Upper lobe of left lung (tissue), 6 donors: ENCODE measurements at regions not wholly inside any gene's neighbourhood (a gene's known extent, or its start where the extent isn't known, plus 50 kb on each side); places are given as distances from the start of the nearest gene placed in this dataset.

Source experiments
- ATAC-seq, 2 donors: fragments of 200-7000 bp; cut with Tn5 transposase; one replicate each; pipeline ENCODE4 v1.9.1; 2022; ENCODE audit warnings: mild to moderate bottlenecking in 2 of 2, moderate library complexity in 2 of 2; ENCODE audit not compliant: low FRiP score in 2 of 2
- DNase-seq, 2 donors: peaks; one replicate each; pipeline ENCODE4 v3.0.0-alpha.2; 2019 to 2020
- H3K27ac ChIP-seq, 4 donors: fragments of 200-600 bp; sonication (generic); one replicate each; pipeline ENCODE4 v1.5.1; 2016 to 2019
- H3K27me3 ChIP-seq, 4 donors: fragments of 200-600 bp; sonication (generic); one replicate each; pipeline ENCODE4 v1.5.1; 2017 to 2019
- H3K36me3 ChIP-seq, 4 donors: fragments of 200-600 bp; sonication (generic); one replicate each; pipeline ENCODE4 v1.5.1; 2016 to 2019
- H3K4me1 ChIP-seq, 4 donors: fragments of 200-600 bp; sonication (generic); one replicate each; pipeline ENCODE4 v1.5.1; 2018 to 2019
- H3K4me3 ChIP-seq, 4 donors: fragments of 200-600 bp; sonication (generic); one replicate each; pipeline ENCODE4 v1.5.1; 2017 to 2019; ENCODE audit warnings: mild to moderate bottlenecking in 2 of 4, moderate library complexity in 1 of 4
- H3K9me3 ChIP-seq, 4 donors: fragments of 200-600 bp; sonication (generic); one replicate each; pipeline ENCODE4 v1.5.1; 2018 to 2019
- CTCF ChIP-seq, 6 experiments: fragments of 450-650 bp in 4 of 6; fragments of 200-600 bp in 2 of 6; sonication (generic) in 2 of 6; IDR thresholded peaks; one replicate each; pipeline ENCODE4 v1.5.1; 2016 to 2019; ENCODE audit warnings: antibody characterized with exemption in 6 of 6
- EP300 ChIP-seq, 4 donors: sonication (generic); formaldehyde crosslinking; IDR thresholded peaks; one replicate each; pipeline ENCODE4 v1.5.1; 2017; ENCODE audit warnings: antibody characterized with exemption in 4 of 4, control low read depth in 2 of 4
- POLR2A ChIP-seq, 4 donors: fragments of 450-650 bp; IDR thresholded peaks; one replicate each; pipeline ENCODE4 v1.5.1; 2016 to 2017; ENCODE audit warnings: antibody characterized with exemption in 4 of 4, mild to moderate bottlenecking in 2 of 4
- POLR2AphosphoS5 ChIP-seq, 2 donors: sonication (generic); formaldehyde crosslinking; IDR thresholded peaks; one replicate each; pipeline ENCODE4 v1.5.1; 2017; ENCODE audit warnings: antibody characterized with exemption in 2 of 2
- WGBS, 2 donors: methylation state at CpG; one replicate each; pipeline ENCODE4 v1.1.5; 2017 to 2018; 5-methylcytosine and 5-hydroxymethylcytosine counted together
- donor health status: DM: no; HTN: no; CAD: no; lungs with moderate emphysema.
- donor health status: DM: no; HTN: yes; CAD: no; lungs with severe emphysema.

DNA sequence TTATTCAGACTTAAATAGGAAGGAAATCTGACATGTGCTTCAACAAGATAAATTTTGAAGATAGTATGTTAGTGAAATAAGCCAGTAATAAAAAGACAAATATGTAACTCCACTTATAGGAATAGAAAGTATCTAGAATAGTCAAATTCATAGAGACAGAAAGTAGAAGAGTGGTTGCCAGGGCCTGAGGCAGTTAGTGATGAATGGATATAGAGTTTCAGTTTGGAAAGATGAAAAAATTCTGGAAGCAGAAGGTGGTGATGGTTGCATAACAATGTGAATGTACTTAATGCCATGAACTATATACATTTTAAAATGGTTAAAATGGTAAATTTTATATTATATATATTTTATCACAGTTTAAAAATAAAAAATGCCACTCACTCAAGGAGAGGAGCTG, 54.3 kb downstream of the HAND2 start:
- DNase-seq, result no peak
- ATAC-seq, result no peak
- no peaks in the 10 kb centered on the region for H3K27me3 ChIP-seq
- TF ChIP-seq POLR2AphosphoS5 (IDR thresholded peaks at IDR 0.05) (no peak), POLR2A (IDR thresholded peaks at IDR 0.05) (no peak), EP300 (IDR thresholded peaks at IDR 0.05) (no peak), CTCF (IDR thresholded peaks at IDR 0.05) (no peak)
- H3K36me3 ChIP-seq, result no peaks in the 10 kb centered on the region
- no peaks in the 10 kb centered on the region for H3K9me3 ChIP-seq
- H3K4me3 ChIP-seq, result no peak overlapping the region
- H3K27ac ChIP-seq, result no peak overlapping the region
- H3K4me1 ChIP-seq, result no peaks in the 10 kb centered on the region

- Histone ChIP-seq H3K27ac (no peak overlapping the region), H3K27me3 (no peaks in the 10 kb centered on the region), H3K36me3 (no peaks in the 10 kb centered on the region), H3K9me3 (no peaks in the 10 kb centered on the region), H3K4me1 (no peaks in the 10 kb centered on the region), H3K4me3 (no peak overlapping the region)
- WGBS, 2 donors, result 89 to 93% methylated on average over 7 of the region's 7 CpGs
- TF ChIP-seq EP300 (IDR thresholded peaks at IDR 0.05), result no peak
- no peak for TF ChIP-seq POLR2AphosphoS5 (IDR thresholded peaks at IDR 0.05)
- no peak for TF ChIP-seq POLR2A (IDR thresholded peaks at IDR 0.05)
- TF ChIP-seq CTCF (IDR thresholded peaks at IDR 0.05), result no peak
- DNase-seq (no peak), ATAC-seq (no peak)
These were observed 60.4 kb downstream of the HAND2 start for GRCh38 chr4:173469622-173470021.

DNA sequence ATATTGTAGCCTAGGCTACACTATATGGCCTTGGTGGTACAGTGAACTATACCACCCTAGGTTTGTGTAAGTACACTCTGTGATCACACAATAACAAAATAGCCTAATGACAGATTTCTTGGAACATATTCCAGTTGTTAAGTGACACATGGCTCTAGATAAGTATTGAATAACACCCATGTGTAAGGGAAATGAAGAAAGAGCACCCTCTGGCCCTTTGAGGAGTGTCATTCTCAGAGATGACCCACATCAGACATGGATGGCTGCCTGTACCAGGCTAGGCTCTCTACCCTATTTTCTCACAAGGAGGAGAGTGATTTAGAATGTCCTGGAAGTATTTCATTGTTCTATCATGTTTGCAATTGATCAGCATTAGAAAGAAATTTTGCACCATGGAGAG, 61.7 kb downstream of the HAND2 start:
- Histone ChIP-seq H3K27ac (no peak overlapping the region), H3K27me3 (no peaks in the 10 kb centered on the region), H3K36me3 (no peaks in the 10 kb centered on the region), H3K4me1 (no peaks in the 10 kb centered on the region), H3K9me3 (no peaks in the 10 kb centered on the region), H3K4me3 (no peak overlapping the region)
- TF ChIP-seq EP300 (IDR thresholded peaks at IDR 0.05) (no peak), POLR2AphosphoS5 (IDR thresholded peaks at IDR 0.05) (no peak), POLR2A (IDR thresholded peaks at IDR 0.05) (no peak), CTCF (IDR thresholded peaks at IDR 0.05) (no peak)
- ATAC-seq, result no peak
- DNase-seq, result no peak

DNA sequence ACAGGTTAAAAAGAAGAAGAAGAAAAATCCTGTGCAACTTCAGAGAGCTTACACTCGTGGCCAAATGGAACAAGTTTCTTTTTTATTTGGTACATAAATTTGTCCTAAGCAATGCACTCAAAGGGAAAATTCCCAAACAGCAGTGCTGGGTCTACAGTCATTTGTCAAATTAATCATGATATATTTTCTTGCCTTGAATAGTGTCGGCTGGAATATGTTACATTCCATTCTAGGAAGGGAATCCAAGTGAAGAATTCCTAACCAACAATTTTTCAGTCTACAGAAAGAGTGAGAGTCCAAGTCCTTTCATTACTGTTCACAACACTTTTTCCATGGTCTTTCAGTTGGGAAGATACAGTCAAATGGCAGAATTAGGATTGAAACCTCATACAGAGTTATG, 63.9 kb downstream of the HAND2 start:
- ATAC-seq, result no peak
- Histone ChIP-seq H3K9me3 (no peaks in the 10 kb centered on the region), H3K4me1 (no peaks in the 10 kb centered on the region), H3K36me3 (no peaks in the 10 kb centered on the region), H3K4me3 (no peak overlapping the region), H3K27me3 (no peaks in the 10 kb centered on the region), H3K27ac (no peak overlapping the region)
- DNase-seq, result no peak
- TF ChIP-seq CTCF (IDR thresholded peaks at IDR 0.05) (no peak), POLR2AphosphoS5 (IDR thresholded peaks at IDR 0.05) (no peak), EP300 (IDR thresholded peaks at IDR 0.05) (no peak), POLR2A (IDR thresholded peaks at IDR 0.05) (no peak)
- WGBS, 2 donors, result 83% methylated on average over 2 of the region's 2 CpGs

GRCh38 chr4:173464481-173464880, 65.5 kb downstream of the HAND2 start:
- TF ChIP-seq POLR2A (IDR thresholded peaks at IDR 0.05) (no peak), EP300 (IDR thresholded peaks at IDR 0.05) (no peak), POLR2AphosphoS5 (IDR thresholded peaks at IDR 0.05) (no peak), CTCF (IDR thresholded peaks at IDR 0.05) (no peak)
- DNase-seq (no peak), ATAC-seq (no peak)
- 97 to 100% methylated on average over 2 of the region's 2 CpGs for WGBS, 2 donors
- H3K9me3 ChIP-seq, result no peaks in the 10 kb centered on the region
- H3K27me3 ChIP-seq, result no peaks in the 10 kb centered on the region
- H3K36me3 ChIP-seq, result no peaks in the 10 kb centered on the region
- H3K27ac ChIP-seq, result no peak overlapping the region
- no peak overlapping the region for H3K4me3 ChIP-seq
- no peaks in the 10 kb centered on the region for H3K4me1 ChIP-seq
